Endometrium (tissue), 2 donors: ENCODE measurements at regions not wholly inside any gene's neighbourhood (a gene's known extent, or its start where the extent isn't known, plus 50 kb on each side); places are given as distances from the start of the nearest gene placed in this dataset.

Source experiments
- FAIRE-seq: peaks from 2 replicates; lab custom pipeline; 2012; peaks lifted over from hg19 to GRCh38; lab: Jason Lieb, UNC
- donor health status: control.
- donor health status: control.

GRCh38 chr22:47238690-47239473 lies 476.4 kb downstream of the TBC1D22A start:
- FAIRE-seq, result no peak

DNA sequence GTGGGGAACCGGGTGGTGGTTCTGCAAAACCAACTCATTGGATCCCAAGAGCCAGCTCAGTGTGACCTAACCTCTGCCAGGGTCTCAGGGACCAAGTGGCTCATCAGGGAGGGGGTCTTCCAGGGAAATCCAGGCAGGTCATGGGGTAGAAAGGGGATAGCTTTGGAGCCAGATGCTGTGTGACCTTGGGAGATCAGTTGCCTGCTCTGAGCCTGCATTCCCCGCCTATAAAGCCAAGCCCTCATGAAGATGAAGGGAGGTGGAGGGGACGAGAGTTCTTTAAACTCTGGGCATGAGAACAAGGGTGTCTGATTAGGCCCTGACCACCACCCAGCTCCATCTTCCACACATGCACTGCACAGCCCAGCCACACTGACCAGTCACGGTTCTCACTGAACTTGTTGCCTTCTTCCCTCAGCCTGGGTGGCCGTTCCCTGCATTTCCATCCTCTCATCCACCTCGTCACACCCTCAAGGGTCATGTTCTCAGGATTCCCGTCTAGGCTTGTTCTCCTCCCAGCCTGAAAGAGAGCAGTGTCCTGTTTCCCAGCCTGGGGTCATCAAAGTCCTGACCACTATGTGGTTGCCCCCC lies 475.5 kb downstream of the TBC1D22A start:
- FAIRE-seq, result no peak

- FAIRE-seq, result no peak
These were observed 474.3 kb downstream of the TBC1D22A start for GRCh38 chr22:47236718-47237117.

- no peak for FAIRE-seq
These were observed 473.7 kb downstream of the TBC1D22A start for GRCh38 chr22:47236161-47236560.

DNA sequence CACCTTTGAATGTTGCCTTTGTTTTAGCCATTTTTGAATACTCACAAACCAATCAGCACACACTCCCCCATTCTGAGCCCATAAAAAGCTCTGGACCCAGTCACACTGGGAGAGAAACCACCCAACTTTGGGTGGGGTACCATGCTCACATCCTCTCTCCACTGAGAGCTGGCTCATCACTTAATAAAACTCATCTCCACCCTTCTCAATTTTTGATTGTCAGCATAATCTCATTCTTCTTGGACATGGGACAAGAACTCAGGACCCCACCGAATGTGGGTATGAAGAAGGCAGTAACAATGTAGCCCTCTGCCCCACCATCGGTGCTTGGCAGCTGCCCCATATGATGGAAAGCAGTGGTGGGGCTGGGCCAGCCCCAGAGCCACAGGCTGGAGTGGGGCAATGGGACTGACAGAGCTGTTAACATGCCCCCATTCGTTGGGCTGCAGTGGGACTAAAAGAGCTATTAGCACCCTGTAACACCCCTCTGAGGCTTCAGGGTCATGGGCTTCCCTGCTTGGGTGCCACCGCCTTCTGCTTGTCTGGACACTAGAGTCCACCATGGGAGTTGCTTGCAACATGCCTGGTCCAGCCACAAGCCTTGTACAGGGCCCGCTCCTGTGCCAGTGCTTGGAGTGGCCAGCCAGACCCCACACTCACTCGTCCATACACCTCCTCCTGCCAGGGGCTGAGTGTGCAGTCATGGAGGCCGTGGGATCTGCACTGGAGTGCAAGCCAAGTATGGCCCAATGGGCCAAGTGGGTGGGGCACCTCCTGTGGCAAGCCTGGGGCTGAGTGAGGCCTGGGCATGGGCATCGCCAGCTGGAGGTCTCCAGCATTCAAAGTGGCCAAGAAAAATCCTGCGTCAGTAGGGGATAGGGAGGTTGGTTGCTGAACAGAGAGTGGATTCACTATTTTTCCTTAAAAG lies 471.1 kb downstream of the TBC1D22A start:
- FAIRE-seq, result no peak

DNA sequence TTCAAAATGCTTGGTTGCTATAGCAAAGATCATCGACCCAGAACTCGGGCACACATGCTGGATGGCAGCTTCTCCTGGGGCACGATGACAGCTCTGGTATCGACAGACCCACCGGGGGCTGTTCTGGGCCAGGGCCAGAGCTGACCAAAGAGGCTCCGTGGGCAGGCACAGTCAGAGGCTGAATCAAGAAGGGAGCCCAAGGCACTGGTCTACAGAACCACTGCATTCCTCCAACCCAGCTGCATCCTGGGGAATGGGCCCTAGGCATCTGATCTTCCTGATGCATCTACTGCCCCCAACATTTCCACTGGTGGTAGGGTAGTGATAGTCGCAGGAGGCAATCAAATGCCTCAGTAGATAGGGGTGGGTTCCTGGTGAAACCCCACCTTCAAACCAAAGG lies 470.3 kb downstream of the TBC1D22A start:
- no peak for FAIRE-seq

DNA sequence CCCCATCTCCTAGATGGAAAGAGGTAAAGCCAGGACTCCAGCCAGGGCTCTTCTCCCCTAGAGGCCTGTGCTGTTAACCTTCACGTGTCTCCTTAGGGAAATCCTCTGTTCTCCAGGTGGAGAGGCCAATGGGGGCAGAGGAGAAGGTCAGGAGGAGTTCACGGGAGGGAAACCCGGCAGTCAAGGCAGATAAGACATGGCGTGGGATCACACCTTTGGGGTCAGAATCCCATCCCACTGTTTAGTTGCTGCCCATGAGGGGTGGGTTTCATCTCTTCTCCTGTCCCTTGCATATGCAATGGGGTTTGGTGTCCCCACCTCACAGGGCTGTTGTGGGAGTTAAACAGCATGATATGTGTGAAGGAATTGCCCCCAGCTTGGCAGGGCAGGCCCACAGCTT lies 469.7 kb downstream of the TBC1D22A start:
- FAIRE-seq, result no peak

DNA sequence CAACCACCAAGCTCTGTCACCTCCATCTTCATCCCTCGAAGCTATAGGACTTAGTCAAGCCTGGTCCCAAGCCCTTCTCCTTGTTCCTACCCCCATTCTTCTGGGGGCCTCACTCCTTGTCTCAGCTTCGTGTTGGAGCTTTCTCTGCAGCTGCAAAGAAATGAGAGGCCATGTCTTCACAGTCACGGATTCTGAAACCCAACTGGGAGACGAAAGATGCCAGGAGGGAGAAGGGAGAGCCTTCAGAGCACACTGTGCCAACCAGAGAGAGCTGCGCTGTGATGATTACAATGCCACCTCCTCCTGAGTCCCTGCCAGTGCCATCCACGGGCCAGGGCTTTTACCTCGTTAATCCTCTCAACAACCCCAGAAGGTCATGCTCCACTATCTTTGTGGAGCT lies 469.3 kb downstream of the TBC1D22A start:
- FAIRE-seq, result no peak

DNA sequence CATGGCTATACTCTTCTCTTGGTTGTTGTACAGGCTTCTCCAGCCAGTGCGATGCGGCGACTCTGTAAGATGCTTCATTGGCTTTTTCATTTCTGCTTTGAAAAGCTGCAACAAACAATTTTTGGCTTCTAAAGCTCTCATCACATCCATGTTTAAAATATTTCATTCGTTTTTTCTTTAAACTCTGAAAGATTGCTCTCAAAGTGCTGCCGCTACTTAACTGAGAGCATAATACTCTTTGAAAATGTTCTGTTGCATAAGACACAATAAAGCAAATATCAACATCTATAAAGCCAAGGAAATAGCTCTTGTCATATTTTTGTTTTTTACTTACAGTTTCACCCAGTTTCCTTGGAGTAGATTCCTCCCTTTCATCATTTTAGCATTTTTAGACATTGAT lies 468.3 kb downstream of the TBC1D22A start:
- FAIRE-seq, result no peak

- no peak for FAIRE-seq
These were observed 467.8 kb downstream of the TBC1D22A start for GRCh38 chr22:47230251-47230650.

DNA sequence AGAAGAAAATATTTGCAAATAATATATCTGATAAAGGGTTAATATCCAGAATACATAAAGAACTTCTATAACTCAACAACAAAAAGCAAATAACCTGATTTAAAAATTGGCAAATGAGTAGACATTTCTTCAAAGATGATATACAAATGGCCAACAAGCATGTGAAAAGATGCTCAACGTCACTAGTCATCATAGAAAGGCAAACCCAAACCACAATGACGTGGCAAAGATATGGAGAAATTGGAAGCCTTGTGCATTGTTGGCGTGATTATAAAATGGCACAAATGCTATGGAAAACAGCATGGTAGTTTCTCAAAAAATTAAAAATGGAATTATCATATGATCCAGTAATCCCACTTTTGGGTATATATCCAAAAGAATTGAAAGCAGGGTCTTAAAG lies 466.3 kb downstream of the TBC1D22A start:
- no peak for FAIRE-seq

DNA sequence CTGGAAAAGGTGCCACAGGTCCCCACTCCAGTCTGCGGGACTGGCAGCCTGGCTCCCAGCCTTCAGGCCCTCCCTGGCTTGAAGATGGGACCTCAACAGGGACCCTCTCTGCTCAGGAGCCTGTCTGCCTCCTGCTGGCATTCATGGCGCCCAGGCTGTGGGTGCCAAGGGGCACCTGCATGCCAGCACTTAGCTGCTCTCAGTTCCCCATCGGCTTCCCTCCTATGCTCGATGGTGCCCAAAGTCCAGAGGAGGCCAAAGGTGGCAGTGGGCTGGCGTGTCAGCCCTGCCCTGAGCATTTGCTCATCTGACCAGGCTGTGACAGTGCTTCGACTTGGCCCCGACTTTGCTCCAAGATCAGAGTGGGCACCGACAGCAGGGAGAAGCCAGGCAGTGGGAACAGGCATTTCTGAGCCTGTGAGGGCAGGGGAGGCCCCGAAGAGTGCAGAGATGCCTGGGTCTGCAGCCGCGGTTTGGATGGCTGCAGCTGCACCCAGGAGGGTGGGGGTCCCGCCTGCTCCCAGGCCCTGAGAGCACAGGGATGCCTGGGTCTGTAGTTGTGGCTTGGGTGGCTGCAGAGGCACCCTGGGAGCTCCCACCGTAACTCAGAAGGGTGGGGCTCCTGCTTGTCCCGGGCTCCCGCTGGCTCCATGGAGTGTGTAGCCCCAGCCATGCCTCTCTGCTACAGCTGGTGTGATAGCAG lies 463.6 kb downstream of the TBC1D22A start:
- FAIRE-seq, result no peak

DNA sequence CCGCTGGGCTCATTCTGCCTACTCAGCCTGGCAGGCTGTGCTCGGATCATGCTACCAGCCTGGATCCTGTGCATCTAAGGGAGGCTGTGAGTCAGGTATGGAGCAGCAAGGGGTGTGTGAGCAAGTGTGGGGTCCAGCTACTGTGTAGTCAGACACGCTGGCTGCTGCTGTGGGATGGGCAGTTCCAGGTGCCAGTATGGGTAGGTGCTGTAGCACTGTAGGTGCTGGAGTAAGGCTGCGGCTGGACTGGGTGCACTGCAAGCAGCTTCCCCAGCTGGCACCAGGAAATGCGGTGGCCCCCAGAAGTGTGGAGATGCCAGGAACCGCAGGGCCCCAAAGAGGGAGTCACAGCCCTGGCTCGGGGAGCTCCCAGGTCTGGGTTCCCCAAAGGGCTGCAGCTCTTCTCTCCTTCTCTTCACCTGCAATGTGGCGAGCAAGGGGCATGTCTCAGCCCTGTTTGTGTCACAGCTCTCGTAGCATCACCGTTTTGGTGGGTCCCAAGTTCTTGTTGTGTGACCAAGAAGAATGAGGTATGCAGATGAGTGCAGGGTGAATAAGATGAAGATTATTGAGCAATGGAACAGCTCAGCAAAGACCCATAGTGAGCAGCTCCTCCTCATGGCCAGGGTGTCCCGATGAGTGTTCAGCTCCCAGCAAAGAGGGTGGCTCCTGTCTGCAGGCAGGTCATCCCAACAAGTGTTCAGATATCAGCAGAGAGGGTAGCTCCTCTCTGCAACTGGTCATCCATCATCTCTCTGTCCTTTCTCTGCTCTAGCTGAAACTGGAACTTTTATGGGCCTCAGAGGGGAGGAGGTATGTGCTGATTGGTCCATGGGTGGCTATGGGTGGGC lies 462.9 kb downstream of the TBC1D22A start:
- FAIRE-seq, result no peak
